Colon (tissue), 2 donors: ENCODE measurements at regions not wholly inside any gene's neighbourhood (a gene's known extent, or its start where the extent isn't known, plus 50 kb on each side); places are given as distances from the start of the nearest gene placed in this dataset.
"Not testable (repeated sequence)": the region's sequence is repeated elsewhere in the genome, so short reads cannot be mapped to it uniquely, and the experiment has no call there.

Experiments used
- FAIRE-seq: peaks from 2 replicates; lab custom pipeline; 2012; peaks lifted over from hg19 to GRCh38; lab: Jason Lieb, UNC
- donor health status: control.
- donor health status: control.

DNA sequence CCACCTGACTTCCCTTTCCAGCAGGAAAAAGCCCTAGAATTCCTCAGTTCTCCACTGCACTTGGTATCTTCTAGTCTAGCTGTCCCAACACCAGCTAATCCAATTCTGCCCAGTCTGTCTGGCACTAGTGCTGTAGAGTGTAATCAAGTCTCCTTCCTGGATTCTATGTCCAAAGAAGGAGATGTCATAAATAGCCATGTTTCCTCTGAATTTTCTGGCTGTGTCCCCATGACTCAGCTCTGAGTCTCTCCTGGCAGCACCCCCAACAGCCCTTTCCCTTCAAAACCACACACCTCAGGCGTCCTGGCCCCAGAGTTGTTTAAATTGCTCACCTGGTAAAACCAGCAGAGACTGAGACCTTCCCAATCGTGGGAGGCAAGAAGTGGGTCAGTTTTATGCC lies 197.2 kb downstream of the GRXCR1 start:
- no peak for FAIRE-seq

- no peak for FAIRE-seq
These were observed 210.5 kb downstream of the GRXCR1 start for GRCh38 chr4:43103048-43103447.

DNA sequence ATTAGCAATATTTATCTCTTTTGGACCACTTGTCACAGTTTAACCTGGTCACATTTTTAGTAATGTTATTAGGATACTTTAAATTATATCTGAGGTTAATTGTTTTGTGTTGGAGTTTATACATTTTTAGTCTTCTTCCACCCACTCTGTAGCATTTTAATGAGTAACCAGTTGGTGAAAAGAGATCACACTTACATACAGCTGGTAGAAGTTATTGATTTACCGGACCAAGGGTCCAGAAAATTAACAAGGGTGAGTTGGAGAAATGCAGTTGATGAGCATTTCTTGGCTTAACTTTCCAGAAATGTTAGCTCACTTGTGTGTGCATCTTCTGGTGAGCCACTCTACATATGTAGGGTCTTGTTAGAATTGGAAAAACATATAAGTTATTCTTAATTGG lies 219.6 kb downstream of the GRXCR1 start:
- FAIRE-seq, result no peak

DNA sequence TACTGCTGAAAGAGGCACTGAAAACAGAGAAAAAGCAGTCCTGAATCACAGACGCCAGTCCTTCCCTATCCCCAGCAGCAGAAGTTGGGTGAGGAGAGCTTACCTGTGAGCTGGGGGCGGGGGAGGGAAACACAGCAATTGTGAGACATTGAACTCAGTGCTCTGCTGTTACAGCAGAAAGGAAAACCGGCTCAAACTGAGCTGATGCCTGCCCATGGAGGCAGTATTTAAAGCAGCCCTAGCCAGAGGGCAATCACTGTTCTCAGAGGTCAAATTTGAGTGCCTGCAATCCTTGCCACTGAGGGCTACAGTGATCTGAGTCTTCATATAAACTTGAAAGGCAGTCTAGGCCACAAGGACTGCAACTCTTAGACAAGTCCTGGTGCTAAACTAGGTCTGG lies 220.7 kb downstream of the GRXCR1 start:
- no peak for FAIRE-seq

DNA sequence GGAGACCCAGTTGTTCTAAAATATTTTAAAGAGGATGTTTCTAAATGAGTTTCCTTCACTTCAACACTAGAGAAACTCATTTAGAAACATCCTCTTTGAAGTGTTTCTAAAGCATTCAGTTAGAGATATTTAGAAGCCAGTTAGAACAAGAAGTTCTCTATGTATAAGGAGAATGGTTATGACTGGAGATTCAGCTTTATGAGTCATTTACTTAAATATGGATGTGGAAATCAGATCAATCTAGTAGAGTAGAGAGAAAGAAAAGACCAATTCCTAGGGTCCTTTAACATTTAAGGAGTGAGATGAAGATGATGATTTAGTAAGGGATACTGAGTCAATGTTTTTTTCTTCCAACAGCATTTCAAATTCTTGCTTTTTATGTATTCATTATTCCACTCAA lies 234.1 kb downstream of the GRXCR1 start:
- no peak for FAIRE-seq

GRCh38 chr4:43130228-43131021 lies 237.9 kb downstream of the GRXCR1 start:
- no peak for FAIRE-seq

- no peak for FAIRE-seq
These were observed 239.6 kb downstream of the GRXCR1 start for GRCh38 chr4:43132010-43132582.

- no peak for FAIRE-seq
These were observed 241.1 kb downstream of the GRXCR1 start for GRCh38 chr4:43133566-43133965.

DNA sequence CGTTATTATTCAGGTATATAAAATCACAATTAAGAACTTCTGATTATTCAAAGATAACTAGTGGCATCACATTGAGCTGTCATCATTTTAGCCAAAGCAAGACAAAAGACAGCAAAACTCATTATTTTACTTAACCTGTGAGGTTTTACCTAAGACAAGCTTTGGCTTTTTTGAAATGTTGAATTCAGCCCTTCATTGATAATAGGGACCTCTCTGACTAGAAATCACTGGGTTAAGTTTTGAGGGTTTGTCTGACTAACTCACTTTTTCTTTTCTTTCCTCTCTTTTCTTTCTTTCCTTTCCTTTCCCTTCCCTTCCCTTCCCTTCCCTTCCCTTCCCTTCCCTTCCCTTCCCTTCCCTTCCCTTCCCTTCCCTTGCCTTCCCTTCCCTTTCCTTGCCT lies 244.2 kb downstream of the GRXCR1 start:
- no peak for FAIRE-seq

- no peak for FAIRE-seq
These were observed 253.7 kb downstream of the GRXCR1 start for GRCh38 chr4:43146198-43146597.

DNA sequence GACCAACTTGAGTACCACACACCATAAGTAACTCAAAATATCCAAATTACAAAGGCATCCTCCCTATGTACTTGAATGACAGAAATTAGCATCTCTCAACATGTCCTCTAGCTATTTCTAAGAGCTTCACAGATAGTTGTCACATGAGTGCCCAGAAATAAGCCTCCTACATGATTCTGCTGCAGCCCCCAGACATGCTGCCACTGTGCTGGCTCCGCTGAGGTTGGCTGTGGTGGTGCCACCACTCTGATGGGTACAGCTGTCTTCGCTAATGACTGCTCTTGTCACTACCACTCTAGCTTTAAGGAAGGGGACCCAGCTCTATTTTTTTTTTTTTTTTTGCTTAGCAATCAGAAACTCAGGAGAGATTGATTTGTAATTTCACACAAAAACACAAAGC lies 256.0 kb downstream of the GRXCR1 start:
- no peak for FAIRE-seq

GRCh38 chr4:43163101-43163792 lies 270.7 kb downstream of the GRXCR1 start:
- no peak for FAIRE-seq

DNA sequence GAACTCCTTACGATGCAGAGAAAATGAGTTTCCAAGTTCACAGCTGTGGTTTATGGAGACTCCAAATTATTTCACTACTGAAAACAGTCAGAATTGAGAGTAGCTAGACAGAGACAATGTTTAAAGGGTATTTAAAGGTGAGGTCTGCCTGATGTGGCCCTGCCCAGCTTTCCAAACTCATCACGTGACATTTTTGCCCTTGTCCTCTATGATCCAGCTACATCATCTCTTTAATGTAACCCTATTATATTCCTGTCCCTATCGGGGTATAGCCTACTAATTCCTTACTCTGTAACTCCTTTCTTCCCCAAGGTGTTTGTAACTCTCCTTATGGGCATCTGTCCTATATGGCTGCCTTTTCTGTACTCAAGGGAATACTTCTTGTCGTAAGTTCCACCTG lies 297.2 kb downstream of the GRXCR1 start:
- no peak for FAIRE-seq

DNA sequence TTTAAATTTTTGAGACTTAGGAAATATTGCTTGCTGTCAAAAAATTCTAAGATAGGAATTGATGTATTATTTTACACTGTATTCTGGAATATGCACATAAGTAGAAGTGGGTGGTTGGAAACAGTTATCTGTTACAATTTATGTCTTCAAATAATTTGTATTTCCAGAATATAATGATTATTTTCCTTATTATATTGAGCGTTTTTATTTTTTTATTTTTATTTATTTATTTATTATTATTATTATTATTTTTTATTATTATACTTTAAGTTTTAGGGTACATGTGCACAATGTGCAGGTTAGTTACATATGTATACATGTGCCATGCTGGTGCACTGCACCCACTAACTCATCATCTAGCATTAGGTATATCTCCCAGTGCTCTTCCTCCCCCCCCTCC lies 320.1 kb downstream of the GRXCR1 start:
- FAIRE-seq, result not testable (repeated sequence)

DNA sequence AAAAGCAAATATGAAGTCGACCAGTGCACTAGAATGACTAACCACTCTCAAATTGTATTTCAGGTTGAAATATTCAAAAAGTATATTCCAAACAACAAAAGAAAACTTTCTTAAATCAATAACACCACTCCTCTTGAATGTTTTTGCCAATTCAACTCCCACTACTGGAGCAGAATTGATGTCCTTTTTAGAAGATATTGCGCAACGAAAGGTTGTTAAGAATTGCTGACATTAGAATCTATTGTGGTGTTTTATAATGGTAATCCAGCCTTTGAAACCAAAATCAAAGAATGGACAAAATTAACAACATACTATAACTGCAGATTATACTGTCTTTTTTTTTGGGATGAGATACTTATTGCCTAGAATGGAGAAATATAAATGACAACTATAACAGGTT lies 331.3 kb downstream of the GRXCR1 start:
- no peak for FAIRE-seq

DNA sequence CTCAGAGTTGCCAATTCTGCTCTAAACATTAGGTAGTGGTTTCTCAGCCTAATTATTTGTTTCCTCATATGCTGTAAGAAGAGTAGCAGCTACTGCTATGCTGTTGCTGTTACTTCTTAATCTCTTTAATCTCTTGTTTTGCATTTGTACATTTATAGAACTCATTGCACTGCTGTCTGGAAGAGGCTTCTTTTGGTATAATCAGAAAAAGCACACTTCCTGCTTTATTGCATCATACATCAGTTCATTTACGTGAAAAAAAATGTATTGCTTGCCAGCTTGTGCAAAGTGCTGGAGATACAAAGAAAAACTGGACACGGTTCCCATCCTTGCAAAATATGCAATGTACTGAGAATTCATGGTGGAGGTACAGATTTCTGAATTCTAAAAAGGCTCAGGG lies 332.0 kb downstream of the GRXCR1 start:
- FAIRE-seq, result no peak

DNA sequence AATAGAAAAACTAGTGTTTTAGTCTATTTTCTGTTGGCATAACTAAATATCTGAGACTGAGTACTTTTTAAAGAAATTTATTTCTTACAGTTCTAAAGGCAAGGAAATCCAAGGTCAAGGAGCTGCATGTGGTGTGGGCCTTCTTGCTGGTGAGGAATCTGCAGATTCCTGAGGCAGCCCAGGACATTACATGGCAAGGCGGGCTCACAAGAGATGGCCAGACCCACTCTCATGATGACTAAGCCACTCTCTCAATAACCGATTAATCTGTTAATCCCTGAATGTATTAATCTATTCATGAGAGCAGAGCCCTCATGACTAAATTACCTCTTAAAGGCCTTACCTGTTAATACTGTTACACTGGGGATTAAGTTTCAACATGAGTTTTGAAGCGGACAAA lies 340.8 kb downstream of the GRXCR1 start:
- FAIRE-seq, result no peak

DNA sequence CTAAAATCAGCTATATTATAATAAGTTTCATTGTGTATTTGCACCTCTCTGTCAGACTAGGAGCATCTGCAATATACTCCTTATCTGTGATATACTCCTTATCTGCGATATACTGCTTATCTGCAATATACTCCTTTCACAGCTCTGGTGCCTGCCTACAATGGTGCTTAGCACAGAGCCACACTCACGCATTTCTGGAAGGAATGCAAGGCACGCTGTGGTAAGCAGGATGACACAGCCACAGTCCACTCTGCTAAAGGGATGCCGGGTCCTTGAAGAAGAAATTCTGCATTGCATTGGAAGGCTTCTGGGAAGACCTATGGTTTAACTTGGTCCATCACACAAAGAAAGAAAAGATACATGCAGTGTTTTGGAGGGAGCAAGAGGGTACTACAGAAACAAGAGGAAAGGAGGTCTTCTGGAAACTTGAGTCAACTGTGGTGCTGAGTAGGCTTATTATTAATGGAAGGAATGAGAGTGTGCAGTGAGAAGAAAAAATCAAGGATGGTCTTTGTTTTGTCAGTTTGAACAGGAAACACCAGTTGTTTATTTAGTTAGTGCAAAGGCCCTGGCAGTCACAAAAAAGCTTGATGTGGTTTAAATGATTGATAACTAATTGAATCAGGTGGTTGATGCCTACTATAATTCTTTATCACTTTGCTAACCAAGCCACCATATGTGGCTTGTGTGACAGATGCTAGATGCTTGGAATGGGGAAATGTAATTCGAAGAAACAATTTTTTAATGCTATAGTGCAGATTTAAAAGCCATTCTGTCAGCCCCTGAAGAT lies 342.3 kb downstream of the GRXCR1 start:
- FAIRE-seq, result no peak

- FAIRE-seq, result no peak
These were observed 345.5 kb downstream of the GRXCR1 start for GRCh38 chr4:43238008-43238407.

DNA sequence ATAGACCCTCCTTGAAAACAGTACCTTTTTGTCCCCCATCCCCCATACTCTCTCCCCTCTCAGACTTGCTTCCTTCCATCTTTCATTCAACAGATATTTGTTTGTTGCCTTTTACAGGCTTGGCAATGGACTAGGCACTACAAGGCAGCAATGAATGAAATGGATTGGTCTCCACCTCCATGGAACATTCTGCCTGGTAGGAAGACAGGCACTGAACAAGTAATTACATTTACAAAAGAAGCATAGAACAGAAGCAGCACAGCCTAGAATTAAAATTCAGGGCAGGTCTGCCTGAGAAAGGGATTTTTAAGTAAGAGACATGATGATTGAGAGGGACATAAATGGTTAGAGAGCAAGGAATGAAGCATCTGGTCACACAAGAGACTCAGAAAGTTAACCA lies 346.1 kb downstream of the GRXCR1 start:
- FAIRE-seq, result no peak

DNA sequence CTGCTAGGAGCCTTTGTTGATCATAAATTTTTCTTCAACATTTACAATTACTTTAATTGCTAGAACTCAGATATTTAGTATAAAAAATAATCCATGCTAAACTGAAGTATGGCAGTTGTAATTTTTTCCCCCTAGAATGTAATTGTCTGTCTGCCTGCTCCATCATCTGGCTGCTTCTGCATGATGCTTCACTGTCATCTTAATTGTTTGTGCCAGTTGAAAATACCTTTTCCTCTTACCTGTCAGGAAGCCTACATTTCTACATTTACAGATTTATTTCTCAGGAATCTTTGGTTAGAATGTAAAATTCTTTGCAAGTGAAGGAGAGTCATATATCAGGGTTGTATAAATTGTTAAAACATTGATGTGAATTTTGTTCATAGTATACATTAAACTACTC lies 348.6 kb downstream of the GRXCR1 start:
- FAIRE-seq, result no peak

- FAIRE-seq, result no peak
These were observed 350.1 kb downstream of the GRXCR1 start for GRCh38 chr4:43242606-43243005.
